Neural crest cell (in vitro differentiated cells): ENCODE measurements at regions not wholly inside any gene's neighbourhood (a gene's known extent, or its start where the extent isn't known, plus 50 kb on each side); places are given as distances from the start of the nearest gene placed in this dataset.
A peak's percentile ranks its signal among the peaks of the same experiment; 100 is the strongest.

Source experiments
- DNase-seq: peaks from one replicate; pipeline ENCODE4 v3.0.0; 2021; ENCODE audit warnings: low read depth, mixed read lengths, low spot score
- H3K27ac Mint-ChIP-seq: one replicate; pipeline ENCODE4 v1.8.0; 2021; ENCODE audit warnings: mild to moderate bottlenecking, mixed read lengths; ENCODE audit not compliant: unreplicated experiment
- H3K27me3 Mint-ChIP-seq: 2 replicates; pipeline ENCODE4 v1.8.0; 2021; ENCODE audit warnings: low read depth, mild to moderate bottlenecking, mixed read lengths
- H3K36me3 Mint-ChIP-seq: 2 replicates; pipeline ENCODE4 v1.8.0; 2021; ENCODE audit warnings: low read depth, mild to moderate bottlenecking, mixed read lengths
- H3K4me1 Mint-ChIP-seq: 2 replicates; pipeline ENCODE4 v1.8.0; 2021; ENCODE audit warnings: mixed read lengths
- H3K4me3 Mint-ChIP-seq: one replicate; pipeline ENCODE4 v1.8.0; 2021; ENCODE audit warnings: mild to moderate bottlenecking, mixed read lengths
- H3K9me3 Mint-ChIP-seq: 2 replicates; pipeline ENCODE4 v1.8.0; 2021; ENCODE audit warnings: mixed read lengths
- CTCF ChIP-seq: fragments of 200-600 bp; sonication (generic); conservative IDR thresholded peaks from 2 replicates; pipeline ENCODE4 v1.5.0; 2021; ENCODE audit warnings: antibody characterized with exemption, mild to moderate bottlenecking

- no peaks in the 10 kb centered on the region for H3K36me3 Mint-ChIP-seq
- H3K27me3 Mint-ChIP-seq, result no peaks in the 10 kb centered on the region
- H3K27ac Mint-ChIP-seq, result peak overlapping the region; percentile 76
- no peaks in the 10 kb centered on the region for H3K9me3 Mint-ChIP-seq
- no peak for TF ChIP-seq CTCF
- no peak for DNase-seq
- H3K4me1 Mint-ChIP-seq, result peaks cover 31% of the 10 kb centered on the region
- H3K4me3 Mint-ChIP-seq, result no peak overlapping the region
Observed at GRCh38 chr5:38714703-38715355, 131.0 kb upstream of the OSMR start.

- H3K4me3 Mint-ChIP-seq, result no peak overlapping the region
- H3K27me3 Mint-ChIP-seq, result no peaks in the 10 kb centered on the region
- no peaks in the 10 kb centered on the region for H3K36me3 Mint-ChIP-seq
- H3K9me3 Mint-ChIP-seq, result no peaks in the 10 kb centered on the region
- peak; percentile 16 for DNase-seq
- TF ChIP-seq CTCF, result no peak
- H3K27ac Mint-ChIP-seq, result no peak overlapping the region
- H3K4me1 Mint-ChIP-seq, result peaks cover 35% of the 10 kb centered on the region
Observed at GRCh38 chr5:38715696-38716095, 130.1 kb upstream of the OSMR start.

- Mint-ChIP-seq H3K9me3 (no peaks in the 10 kb centered on the region), H3K27me3 (no peaks in the 10 kb centered on the region), H3K27ac (no peak overlapping the region), H3K4me3 (no peak overlapping the region), H3K4me1 (peaks cover 35% of the 10 kb centered on the region), H3K36me3 (no peaks in the 10 kb centered on the region)
- DNase-seq, result no peak
- no peak for TF ChIP-seq CTCF
Observed at GRCh38 chr5:38716516-38716915, 129.3 kb upstream of the OSMR start.

- H3K36me3 Mint-ChIP-seq, result no peaks in the 10 kb centered on the region
- no peaks in the 10 kb centered on the region for H3K27me3 Mint-ChIP-seq
- no peaks in the 10 kb centered on the region for H3K9me3 Mint-ChIP-seq
- DNase-seq, result no peak
- H3K27ac Mint-ChIP-seq, result peak overlapping the region; percentile 31
- no peak overlapping the region for H3K4me3 Mint-ChIP-seq
- H3K4me1 Mint-ChIP-seq, result peaks cover 46% of the 10 kb centered on the region
- no peak for TF ChIP-seq CTCF
Observed at GRCh38 chr5:38718771-38719391, 126.9 kb upstream of the OSMR start.

- no peaks in the 10 kb centered on the region for H3K27me3 Mint-ChIP-seq
- H3K27ac Mint-ChIP-seq, result peak overlapping the region; percentile 31
- no peak overlapping the region for H3K4me3 Mint-ChIP-seq
- no peaks in the 10 kb centered on the region for H3K9me3 Mint-ChIP-seq
- H3K4me1 Mint-ChIP-seq, result peaks cover 49% of the 10 kb centered on the region
- no peak for TF ChIP-seq CTCF
- no peaks in the 10 kb centered on the region for H3K36me3 Mint-ChIP-seq
- DNase-seq, result no peak
Observed at GRCh38 chr5:38719403-38719802, 126.4 kb upstream of the OSMR start.
